GM12891 (cell line): ENCODE measurements at regions not wholly inside any gene's neighbourhood (a gene's known extent, or its start where the extent isn't known, plus 50 kb on each side); places are given as distances from the start of the nearest gene placed in this dataset.

Experiments
- DNase-seq: peaks from one replicate; pipeline ENCODE4 v3.0.0; 2011; ENCODE audit warnings: low spot score; ENCODE audit not compliant: insufficient read length
- FAIRE-seq: peaks from 2 replicates; lab custom pipeline; 2011; peaks lifted over from hg19 to GRCh38; lab: Jason Lieb, UNC
- PAX5 ChIP-seq: IDR thresholded peaks from 2 replicates; pipeline ENCODE4 v1.6.1; 2011; ENCODE audit warnings: low read length, moderate library complexity, mild to moderate bottlenecking; ENCODE audit not compliant: insufficient read depth, severe bottlenecking
- POLR2A ChIP-seq: IDR thresholded peaks from 2 replicates; pipeline ENCODE4 v1.6.1; 2011; ENCODE audit warnings: low read depth, low read length, control low read depth
- POLR2AphosphoS5 ChIP-seq: IDR thresholded peaks from 2 replicates; pipeline ENCODE4 v1.6.1; 2011; ENCODE audit warnings: low read depth, low read length, control low read depth
- POU2F2 ChIP-seq: IDR thresholded peaks from 2 replicates; pipeline ENCODE4 v1.6.1; 2011; ENCODE audit warnings: low read depth, mild to moderate bottlenecking, control low read depth, low read length, moderate library complexity
- SPI1 ChIP-seq: IDR thresholded peaks from 2 replicates; pipeline ENCODE4 v1.6.1; 2011; ENCODE audit warnings: low read depth, low read length, control low read depth
- TAF1 ChIP-seq: IDR thresholded peaks from 2 replicates; pipeline ENCODE4 v1.6.1; 2011; ENCODE audit warnings: low read depth, low read length, control low read depth

GRCh38 chr1:116306840-116307442 lies 66.1 kb upstream of the ATP1A1 start:
- TF ChIP-seq POLR2A, result no peak
- TF ChIP-seq SPI1, result no peak
- FAIRE-seq, result no peak

DNA sequence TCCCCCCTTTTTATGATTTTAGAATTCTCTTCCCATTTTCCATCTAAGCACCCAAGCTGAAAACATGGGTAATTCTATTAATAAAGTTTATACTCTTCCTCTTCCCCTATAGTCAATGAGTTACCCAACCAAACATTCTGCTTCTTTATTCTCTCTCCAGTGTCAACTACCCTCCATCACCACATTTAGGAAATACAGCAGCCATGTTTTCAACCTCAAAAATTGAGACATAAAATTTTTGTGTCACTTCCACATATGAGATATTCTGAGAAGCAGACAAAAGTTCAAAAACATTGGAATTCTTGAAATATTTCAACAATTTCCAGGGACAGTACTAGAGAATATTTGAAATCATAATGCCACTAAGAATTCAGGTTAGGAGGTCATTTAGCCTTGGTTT lies 64.8 kb upstream of the ATP1A1 start:
- no peak for DNase-seq
- TF ChIP-seq TAF1 (no peak), SPI1 (no peak), POLR2AphosphoS5 (no peak), POU2F2 (no peak), PAX5 (no peak), POLR2A (no peak)
- FAIRE-seq, result no peak

More at GRCh38 chr1:116306840-116307442, 66.1 kb upstream of the ATP1A1 start:
- DNase-seq, result no peak

DNA sequence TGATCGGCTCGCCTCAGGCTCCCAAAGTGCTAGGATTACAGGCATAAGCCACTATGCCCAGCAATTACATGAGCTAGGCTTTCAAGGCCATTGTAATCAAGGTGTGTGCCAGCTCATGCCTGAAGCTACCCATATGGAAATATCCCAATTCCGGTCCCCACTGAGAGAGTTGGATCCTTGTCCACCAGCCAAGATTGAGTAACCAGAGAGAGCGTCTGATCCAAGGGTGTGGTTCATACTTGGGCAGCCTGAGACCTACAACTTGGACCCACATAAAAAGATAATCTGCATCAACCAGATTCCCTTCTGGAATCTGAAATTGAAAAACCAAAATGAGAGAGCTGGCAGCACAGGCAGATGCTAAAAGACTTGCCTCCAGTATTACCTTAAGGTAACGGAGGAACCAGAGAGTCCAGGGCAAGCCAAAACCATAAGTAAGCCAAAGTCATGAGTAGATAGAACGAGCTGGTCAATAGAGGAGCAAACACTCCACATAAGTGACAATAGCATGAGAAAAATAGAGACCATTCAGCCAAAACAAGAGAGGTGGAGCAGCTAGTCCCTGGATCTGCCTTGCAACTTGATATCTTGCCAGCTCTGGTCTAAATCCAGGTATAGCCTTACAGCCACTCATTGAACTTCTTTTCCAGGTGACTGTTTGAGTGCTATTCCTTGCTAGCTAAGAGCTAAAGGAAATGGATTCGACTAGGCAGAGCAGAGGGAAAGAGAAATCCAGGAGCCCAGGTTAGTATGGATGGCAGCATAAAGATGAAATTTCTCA lies 63.8 kb upstream of the ATP1A1 start:
- no peak for FAIRE-seq
- no peak for TF ChIP-seq PAX5
- no peak for TF ChIP-seq SPI1
- no peak for TF ChIP-seq POLR2A
- TF ChIP-seq TAF1, result no peak
- no peak for TF ChIP-seq POU2F2
- TF ChIP-seq POLR2AphosphoS5, result no peak
- no peak for DNase-seq

GRCh38 chr1:116310180-116310579 lies 62.9 kb upstream of the ATP1A1 start:
- no peak for FAIRE-seq
- TF ChIP-seq TAF1 (no peak), POLR2A (no peak), POU2F2 (no peak)
- no peak for DNase-seq

- FAIRE-seq (no peak), DNase-seq (no peak)
- no peak for TF ChIP-seq POLR2A
- no peak for TF ChIP-seq POLR2AphosphoS5
- TF ChIP-seq SPI1, result no peak
- no peak for TF ChIP-seq PAX5
- TF ChIP-seq POU2F2, result no peak
- no peak for TF ChIP-seq TAF1
Measured at GRCh38 chr1:116311193-116311592, 61.9 kb upstream of the ATP1A1 start.

GRCh38 chr1:116311756-116312680 lies 61.0 kb upstream of the ATP1A1 start:
- TF ChIP-seq SPI1, result no peak
- TF ChIP-seq TAF1, result no peak
- TF ChIP-seq POLR2AphosphoS5, result no peak
- no peak for TF ChIP-seq POLR2A
- no peak for TF ChIP-seq PAX5
- no peak for TF ChIP-seq POU2F2
- DNase-seq (no peak), FAIRE-seq (no peak)

GRCh38 chr1:116312681-116313069 lies 60.4 kb upstream of the ATP1A1 start:
- DNase-seq (no peak), FAIRE-seq (no peak)
- TF ChIP-seq SPI1 (no peak), POLR2AphosphoS5 (no peak), POLR2A (no peak), POU2F2 (no peak), PAX5 (no peak), TAF1 (no peak)

DNA sequence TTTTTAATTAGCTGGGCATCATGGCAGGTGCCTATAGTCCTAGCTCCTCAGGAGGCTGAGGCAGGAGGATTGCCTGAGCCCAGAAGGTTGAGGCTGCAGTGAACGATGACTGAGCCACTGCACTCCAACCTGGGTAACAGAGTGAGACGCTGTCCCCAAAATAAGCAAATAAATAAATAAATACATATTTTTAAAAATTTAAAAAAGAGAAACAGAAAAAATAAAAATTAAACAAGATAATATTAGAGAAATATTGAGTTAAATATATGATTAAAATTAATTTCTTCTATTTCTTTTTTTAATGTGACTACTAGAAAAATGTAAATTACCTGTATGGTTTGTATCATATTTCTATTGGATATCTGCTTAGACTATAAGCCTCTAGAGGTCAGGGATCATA lies 59.3 kb upstream of the ATP1A1 start:
- FAIRE-seq, result no peak
- no peak for DNase-seq
- TF ChIP-seq SPI1 (no peak), POLR2A (no peak), TAF1 (no peak), PAX5 (no peak), POU2F2 (no peak), POLR2AphosphoS5 (no peak)

- FAIRE-seq (no peak), DNase-seq (no peak)
- TF ChIP-seq POLR2AphosphoS5, result no peak
- no peak for TF ChIP-seq TAF1
- TF ChIP-seq POU2F2, result no peak
- TF ChIP-seq SPI1, result no peak
- TF ChIP-seq PAX5, result no peak
- TF ChIP-seq POLR2A, result no peak
Measured at GRCh38 chr1:116314305-116314919, 58.6 kb upstream of the ATP1A1 start.
